ENCODE measurements at regions not wholly inside any gene's neighbourhood (a gene's known extent, or its start where the extent isn't known, plus 50 kb on each side); places are given as distances from the start of the nearest gene placed in this dataset.
"Not testable (repeated sequence)": the region's sequence is repeated elsewhere in the genome, so short reads cannot be mapped to it uniquely, and the experiment has no call there.

- FAIRE-seq, result no peak
Observed at GRCh38 chr5:87735923-87736322, 323.2 kb upstream of the CCNH start.

- no peak for FAIRE-seq
Observed at GRCh38 chr5:87733897-87734296, 321.2 kb upstream of the CCNH start.

GRCh38 chr5:87732875-87733768, 320.4 kb upstream of the CCNH start:
- FAIRE-seq, result no peak

DNA sequence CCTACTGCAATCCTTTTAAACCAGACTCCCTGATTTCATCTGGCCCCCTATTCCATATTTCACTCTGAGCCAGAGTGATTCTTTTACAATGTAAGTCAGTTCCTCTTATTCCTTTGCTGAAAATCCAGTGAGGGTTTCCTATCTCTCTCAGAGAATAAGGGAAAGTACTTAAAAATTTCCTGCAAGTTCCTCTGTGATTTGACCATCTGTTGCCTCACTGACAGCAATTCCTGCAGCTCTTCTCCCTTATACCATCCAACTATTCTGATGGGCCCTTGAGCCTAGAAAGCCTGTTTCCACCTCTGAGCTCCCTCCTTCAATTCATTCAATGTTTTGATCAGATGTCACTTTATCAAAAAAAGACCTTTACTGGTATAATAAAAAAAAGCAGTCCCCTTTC, 317.1 kb upstream of the CCNH start:
- FAIRE-seq, result no peak

DNA sequence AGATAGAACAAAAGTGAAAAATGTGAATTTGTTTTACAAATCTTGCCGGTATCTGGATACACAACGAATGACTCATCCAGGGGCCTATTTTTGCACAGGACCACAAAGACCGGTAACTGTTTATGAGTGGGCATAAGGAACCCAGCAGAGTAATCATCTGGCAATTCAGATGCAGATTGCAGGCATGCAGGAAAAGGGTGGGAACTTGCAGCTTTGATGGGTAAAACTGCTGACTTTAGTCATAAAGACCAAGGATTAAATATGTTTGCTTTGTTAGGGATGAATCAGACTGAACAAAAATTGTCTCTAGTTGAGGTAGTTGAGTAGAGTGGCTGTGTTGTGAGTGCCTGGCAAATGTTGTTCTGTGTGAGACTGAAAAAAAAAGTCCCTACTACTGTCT, 309.6 kb upstream of the CCNH start:
- no peak for FAIRE-seq

GRCh38 chr5:87718224-87718925, 305.6 kb upstream of the CCNH start:
- FAIRE-seq, result not testable (repeated sequence)

DNA sequence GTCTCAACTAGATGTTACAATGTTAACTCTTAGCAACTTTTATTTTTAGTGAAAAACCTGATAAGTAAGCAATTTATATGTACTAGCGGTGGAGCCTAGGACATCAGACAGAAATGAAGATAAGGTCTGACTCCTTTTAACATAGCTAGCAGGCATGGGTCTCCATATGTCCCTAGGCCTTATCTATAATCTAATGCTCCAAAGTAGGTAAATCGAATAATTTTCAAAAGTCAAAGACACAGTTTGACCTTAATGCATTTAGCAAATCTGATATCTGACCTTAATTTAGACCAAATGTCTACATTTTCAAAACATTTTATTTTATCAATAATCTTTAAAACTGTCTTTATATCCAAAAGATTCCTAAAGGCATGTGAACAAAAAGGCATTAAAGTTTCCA, 305.0 kb upstream of the CCNH start:
- FAIRE-seq, result no peak

DNA sequence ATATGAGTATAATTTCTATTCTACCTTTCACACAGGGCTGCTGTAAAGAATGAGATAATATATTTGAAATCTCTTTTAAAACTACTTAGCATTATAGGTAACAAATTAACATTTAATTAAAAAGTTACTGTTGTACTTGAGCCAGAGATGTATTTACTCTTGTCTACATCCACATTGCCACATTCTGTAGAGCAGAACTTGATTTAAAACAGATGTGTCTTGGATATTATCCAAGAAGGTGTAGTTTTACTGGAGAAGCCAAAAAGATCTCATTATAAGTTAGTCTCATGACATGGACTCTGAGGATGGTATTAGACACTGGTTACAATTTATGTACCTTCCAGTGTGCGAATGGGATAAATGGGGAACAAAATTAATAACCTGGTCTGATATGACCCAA, 293.1 kb upstream of the CCNH start:
- FAIRE-seq, result no peak

DNA sequence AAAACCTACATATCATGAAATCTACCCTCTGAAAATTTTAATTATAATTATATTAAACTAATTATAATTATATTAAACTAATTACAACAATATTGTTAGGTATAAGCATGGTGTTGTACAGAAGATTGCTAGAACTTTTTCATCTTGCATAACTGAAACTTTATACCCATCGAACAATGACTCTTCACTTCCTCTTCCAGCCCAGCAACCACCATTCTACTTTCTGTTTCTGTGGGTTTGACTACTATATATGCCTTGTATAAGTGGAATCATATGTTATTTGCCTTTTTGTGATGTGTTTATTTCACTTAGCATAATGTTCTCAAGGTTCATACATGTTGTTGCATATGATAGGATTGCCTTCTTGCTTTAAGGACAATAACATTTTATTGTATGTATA, 274.2 kb upstream of the CCNH start:
- FAIRE-seq, result no peak

DNA sequence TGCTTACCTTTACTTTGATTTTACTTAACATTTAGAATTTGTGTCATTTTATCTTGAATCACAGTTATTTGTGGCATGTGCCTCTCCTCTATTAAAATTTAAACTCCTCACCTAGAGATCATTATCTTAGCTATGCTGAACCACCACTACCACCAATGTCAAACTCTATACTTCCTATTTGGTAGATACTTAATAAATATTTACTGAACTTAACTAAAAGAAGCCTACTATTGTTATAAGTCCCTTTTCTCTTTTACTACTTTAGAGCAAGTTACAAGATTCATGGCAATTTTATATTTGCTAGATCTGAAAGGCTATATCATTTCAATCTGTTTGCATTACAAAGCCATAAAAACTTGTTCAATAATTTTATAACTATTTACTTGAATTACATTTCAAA, 273.3 kb upstream of the CCNH start:
- FAIRE-seq, result no peak

DNA sequence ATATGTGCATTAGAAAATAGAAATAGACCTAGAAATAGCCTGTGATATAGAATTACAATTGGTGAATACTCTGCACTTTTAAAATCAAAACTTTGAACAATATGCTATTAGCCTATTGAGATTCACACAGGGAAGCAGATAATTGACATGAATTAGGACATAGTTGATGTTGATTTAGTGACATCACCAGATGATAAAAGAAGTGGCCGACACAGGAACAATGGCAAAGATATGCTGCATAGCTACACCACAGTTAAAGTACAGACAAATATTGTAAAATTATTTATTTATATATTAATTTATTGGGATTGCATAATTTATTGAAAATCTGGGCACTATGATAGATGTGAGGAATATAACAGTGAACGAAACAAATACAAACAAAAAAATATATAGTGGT, 261.5 kb upstream of the CCNH start:
- no peak for FAIRE-seq

DNA sequence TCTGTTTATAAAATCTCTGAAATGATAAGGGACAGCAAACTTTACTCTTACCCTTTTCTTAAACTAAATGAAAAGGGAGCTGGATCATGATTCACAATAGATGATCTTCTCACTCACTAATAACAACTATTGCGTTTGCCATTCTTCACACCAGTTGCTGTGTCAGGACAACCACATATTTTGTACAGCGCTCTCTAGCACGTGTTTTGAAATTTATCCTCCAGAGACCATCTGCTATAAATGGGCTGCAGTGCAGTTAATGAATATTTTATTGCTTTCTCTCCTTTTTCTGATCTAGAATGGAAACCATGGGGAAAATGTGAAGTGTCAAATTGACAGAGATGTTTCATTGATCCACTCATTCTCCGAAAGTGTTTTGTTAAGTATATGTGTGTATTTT, 258.4 kb upstream of the CCNH start:
- FAIRE-seq, result no peak

DNA sequence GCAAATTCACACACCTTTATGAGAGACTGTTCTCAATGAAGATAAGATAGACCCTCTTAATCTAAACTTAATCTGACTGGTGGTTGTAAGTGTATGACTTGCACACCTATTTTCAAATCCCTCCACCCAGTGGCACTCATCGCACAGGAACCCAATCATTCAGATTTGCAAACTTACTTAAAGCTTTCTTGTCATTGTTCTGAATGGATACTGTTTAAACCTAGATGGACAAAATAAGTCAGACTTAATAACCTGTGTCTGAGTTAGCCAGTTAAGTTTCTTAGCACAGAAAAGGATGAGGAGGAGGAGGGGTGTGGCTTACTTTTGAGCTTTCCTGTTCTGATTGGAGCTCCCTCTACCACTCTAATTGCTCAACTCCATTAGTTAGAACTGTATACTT, 252.4 kb upstream of the CCNH start:
- FAIRE-seq, result no peak

- FAIRE-seq, result no peak
Observed at GRCh38 chr5:87661784-87662566, 249.2 kb upstream of the CCNH start.

DNA sequence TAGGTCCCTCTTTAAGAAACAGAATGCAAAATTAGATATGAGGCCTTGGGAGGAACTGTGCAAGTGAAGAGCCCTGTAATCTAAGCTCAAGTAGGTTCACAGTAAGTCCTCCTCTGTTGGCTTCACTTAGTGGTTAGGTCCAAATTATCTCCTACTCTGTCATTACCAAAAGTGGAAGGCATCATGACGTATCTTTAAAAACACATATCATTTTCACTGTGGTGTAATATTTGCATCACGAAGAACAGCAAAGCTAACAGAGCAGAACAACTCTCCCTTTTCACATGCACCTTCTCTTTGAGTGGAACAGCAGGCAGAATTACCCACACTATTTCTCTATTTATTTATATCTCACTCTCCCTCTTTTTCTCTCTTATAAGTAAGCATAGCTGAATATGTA, 240.5 kb upstream of the CCNH start:
- no peak for FAIRE-seq

DNA sequence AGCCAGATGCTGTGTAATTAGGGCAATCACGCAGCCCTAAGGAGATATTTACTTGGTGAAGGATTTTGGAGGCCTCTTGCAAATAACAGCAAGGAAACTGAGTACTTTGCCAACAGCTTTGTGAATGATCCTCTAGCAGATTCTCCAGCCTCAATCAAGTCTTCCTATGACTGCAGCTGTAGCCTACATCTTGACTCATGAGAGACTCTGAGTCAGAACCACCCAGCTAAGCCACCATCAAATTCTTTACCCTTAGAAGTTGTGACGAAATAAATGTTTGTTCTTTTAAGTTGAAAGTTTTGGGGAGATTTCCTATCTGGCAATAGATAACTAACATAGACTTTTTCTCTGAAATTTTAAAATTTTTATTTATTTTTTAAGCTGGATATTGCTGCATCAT, 237.6 kb upstream of the CCNH start:
- no peak for FAIRE-seq

- FAIRE-seq, result no peak
Observed at GRCh38 chr5:87649455-87649854, 236.7 kb upstream of the CCNH start.

- no peak for FAIRE-seq
Observed at GRCh38 chr5:87645224-87645623, 232.5 kb upstream of the CCNH start.

DNA sequence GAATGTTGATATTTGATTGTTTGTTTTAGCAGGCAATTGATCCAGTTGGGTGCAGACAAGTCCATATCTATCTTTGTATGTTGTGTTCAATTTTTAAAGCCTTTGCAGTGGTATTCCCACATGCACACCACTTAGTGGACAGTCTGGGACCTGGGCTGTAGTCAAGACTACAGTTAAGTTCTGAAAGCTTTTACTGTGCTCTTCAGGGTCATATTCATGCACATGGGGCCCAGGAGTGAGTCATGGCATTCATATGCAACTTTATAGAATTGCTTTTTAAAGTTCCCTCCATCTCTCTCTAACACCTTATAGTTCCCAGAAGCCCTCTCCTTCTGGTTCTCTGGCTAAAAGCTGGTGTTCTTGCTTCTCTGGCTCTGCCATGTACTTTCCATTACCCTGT, 228.2 kb upstream of the CCNH start:
- no peak for FAIRE-seq

DNA sequence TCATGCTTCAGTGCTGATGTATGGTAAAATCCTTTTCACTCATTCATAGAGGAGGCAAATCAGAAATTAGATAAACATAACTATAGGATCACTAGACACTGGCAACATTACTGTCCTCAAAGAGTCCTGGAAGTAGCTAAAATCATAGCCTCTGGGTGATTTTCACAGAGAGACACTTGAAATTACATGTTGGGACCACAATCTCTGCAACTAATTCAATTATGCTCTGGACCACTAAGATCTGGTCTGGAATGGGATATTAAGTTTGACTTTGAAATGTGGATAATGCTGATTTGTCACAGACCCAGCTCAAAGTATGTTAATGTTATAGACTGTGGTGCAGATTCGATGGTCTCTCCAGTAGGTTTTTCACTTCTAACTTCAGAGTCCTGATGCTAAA, 214.6 kb upstream of the CCNH start:
- FAIRE-seq, result no peak

DNA sequence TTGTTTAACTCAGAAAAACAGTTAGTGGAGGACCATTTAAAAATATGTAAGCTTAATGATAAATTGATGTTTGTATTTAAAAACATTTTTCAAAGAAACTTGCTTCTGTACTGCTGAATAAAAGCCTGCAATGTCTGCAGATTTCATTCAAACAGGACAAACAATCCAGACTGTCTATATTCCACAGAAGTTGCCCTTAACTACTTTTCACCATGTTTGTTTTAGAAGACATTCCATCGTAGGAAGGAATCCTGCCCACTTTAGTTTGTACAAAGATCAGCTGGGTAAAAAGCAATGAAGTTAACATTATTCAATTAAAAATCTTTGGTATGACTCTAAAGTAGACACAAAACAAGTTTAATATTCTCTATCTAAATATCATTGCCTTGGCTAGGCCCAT, 195.7 kb upstream of the CCNH start:
- FAIRE-seq, result no peak

- FAIRE-seq, result no peak
Observed at GRCh38 chr5:87605663-87606062, 192.9 kb upstream of the CCNH start.

DNA sequence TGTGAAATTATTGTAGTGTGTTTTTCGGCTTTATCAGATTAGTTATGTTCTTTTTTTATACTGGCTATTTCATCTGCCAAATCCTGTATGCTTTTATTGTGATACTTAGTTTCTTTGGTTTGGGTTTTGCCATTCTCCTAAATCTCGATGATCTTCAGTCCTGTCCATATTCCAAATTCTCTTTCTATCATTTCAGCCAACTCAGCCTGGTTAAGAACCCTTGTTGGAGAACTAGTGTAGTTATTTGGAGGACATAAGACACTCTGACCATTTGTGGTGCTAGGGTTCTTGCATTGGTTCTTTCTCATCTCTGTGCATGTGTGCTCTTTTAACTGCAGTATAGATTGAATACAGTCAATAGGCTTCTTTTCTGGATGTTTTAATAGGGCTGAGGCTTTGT, 187.0 kb upstream of the CCNH start:
- FAIRE-seq, result no peak

DNA sequence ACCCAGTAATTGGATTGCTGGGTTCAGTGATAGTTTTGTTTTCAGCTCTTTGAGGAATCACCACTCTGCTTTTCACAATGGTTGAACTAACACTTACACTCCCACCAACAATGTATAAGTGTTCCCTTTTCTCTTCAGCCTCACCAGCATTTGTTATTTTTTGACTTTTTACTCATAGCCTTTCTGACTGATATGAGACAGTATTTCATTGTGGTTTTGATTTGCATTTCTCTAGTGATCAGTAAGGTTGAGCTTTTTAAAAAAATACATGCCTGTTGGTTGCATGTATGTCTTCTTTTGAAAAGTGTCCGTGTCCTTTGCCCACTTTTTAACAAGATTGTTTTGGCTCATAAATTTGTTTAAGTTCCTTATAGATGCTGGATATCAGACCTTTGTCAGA, 185.7 kb upstream of the CCNH start:
- no peak for FAIRE-seq
